GM04504 (cell line): ENCODE measurements at regions not wholly inside any gene's neighbourhood (a gene's known extent, or its start where the extent isn't known, plus 50 kb on each side); places are given as distances from the start of the nearest gene placed in this dataset.

ENCODE experiments used
- DNase-seq: peaks from one replicate; pipeline ENCODE4 v3.0.0-alpha.2; 2012; ENCODE audit warnings: low read depth

DNA sequence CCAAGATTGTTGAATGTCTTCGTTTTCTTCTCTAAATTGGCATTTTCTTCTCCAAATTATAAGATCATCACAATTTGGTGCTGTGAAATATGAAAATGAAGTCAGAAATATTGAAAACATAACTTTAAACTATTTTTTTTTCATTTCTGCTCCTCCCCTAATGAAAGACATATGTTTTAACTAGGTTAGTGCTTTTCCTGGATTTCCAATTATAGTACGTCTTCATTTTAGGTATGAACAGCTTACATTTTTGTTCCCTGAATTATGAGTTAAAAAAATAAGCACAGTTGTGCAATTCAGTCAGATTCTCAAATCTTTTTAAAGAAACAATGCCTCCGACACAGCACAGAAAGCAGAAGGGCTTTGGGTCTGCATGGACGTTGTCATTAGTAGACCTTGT lies 83.5 kb upstream of the CFAP20DC start:
- peak; percentile 23 for DNase-seq

DNA sequence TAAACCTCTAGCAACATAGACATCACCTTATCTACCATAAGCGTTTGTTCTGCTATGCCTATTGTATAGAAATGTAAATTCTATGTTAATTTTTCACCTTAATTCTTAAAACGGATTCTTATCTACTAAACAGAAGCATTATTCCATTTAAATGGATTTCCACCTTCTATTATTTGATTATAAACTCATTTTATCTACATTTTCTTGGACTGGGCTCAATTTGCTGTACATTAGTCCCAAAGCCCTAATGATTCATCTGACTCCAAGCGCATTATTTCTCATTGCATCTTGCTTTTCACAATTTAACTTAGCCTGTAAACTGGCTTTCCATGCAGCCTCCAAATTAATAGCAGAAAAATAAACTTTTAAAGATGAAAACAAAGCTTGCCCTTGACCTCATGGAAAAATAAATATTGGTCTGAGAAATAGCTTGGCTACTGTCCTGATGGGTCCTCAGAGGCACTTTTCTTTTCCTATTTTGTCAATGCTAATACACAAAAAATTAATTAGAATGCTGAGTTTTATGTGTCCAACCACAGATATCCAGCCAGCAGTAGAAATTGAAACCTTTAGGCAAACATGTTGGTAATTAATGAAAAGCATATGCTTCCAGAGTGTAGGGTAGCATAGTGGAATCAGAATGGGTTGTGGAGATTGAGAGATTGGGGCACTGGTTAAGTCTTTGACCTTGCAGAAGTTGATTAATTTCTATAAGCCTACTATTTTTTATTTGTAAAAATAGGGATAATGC lies 81.4 kb upstream of the CFAP20DC start:
- peak; percentile 12 for DNase-seq

DNA sequence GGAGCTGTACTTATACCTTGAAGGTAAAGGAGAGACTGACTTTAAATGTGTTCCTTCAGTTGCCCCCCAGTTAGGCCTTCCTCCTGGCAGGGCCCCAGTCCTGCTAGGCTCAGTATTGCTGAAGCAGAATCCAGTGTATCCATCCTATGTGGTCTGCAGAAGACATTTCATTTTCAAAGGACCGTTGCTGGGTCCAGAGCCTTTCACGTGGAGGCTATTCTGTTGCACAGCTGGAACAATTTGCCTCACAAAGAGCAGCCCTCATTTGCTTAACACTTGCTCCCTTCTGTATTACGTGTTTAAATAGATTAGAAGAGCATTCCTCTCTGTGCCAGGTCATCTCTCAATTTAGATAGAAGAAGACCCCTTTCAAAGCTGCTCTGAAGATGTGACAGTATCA lies 78.9 kb upstream of the CFAP20DC start:
- DNase-seq = no peak

DNA sequence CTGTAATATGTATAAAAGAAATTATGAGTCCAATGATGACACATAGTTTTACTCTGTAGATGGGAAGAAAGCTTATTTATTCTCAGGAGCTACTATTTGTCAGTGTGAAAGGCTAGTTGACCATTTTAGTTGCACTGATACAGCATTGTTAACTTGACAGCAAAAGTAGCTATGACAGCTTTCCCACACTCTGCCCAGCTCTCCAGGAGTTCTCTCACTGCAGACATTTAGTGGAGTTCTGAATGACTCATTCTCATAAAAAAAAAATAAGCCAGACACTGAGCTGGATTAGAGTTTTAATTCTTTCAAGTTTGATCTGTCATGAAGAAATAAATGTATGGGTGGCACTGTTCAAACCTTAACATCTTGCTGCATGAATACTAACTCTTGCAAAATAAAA lies 77.2 kb upstream of the CFAP20DC start:
- DNase-seq = peak; percentile 84

DNA sequence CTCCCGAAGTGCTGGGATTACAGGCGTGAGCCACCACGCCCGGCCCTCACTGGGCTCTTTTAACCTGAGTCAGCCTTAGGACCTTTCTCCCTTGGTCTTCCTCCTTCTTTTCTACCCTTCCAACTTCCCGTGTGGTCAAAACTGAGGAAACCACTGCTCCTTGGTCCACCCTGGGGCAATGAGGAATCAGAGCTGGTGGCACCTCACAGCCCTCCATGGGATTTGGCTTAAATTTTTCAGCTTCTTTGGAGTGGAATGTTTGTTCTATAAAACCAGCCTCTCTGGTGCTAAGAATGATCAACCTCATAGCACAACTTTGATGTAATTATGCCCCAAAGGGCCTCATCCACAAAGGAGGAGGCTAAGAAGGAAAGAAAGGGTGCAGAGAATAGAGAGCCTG lies 76.6 kb upstream of the CFAP20DC start:
- no peak for DNase-seq

DNA sequence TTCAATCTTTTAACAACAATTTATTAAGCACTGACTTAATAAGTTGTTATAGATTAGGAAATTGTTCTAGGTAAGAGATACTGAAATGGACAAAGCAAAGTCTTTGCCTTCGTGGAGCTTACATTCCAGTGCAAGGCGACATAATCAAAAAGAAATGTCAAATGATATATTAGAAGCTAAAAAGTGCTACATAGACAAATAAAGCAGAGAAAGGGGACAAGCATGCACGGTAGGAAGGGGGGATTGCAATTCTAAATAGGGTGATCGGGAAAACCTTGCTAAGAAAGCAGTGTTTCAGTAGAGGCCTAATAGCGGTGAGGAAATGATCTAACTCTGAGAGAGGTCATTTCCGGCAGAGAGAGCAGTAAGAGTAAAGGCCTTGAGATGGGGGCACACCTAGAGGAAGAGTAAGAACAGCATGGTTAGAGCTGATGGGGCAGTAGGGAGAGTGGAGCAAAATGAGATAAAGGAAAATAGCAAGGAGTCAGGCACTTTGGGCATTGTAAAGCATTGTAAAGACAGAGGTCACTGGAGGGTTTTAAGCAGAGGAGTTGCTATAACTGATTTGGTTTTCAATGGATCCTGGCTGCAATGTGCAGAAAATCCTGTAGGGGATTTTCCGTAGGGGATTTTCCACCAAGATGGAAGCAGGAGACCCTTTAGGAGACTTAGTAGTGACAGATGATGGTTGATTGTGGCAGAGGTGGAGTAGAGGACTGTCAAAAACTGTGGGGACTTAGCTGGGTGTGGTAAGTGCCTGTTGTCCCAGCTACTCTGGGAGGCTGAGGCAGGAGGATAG lies 71.7 kb upstream of the CFAP20DC start:
- no peak for DNase-seq

DNA sequence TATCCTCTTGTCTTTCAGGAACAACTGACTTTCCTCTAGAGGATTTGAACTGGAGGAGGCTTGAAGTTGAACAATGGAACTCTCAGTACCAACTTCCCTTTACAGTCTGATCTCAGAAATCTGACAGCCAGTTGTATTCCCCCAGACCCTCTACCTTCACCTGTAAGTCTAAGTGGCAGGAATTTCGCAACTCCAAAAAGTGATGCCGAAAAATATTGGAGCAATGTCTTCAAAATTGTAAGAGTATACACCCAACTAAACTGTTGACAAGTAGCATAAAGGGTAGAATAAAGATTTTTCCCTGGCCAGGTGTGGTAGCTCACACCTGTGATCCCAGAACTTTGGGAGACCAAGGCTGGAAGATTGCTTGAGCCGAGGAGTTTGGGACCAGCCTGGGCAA lies 69.1 kb upstream of the CFAP20DC start:
- DNase-seq = no peak

DNA sequence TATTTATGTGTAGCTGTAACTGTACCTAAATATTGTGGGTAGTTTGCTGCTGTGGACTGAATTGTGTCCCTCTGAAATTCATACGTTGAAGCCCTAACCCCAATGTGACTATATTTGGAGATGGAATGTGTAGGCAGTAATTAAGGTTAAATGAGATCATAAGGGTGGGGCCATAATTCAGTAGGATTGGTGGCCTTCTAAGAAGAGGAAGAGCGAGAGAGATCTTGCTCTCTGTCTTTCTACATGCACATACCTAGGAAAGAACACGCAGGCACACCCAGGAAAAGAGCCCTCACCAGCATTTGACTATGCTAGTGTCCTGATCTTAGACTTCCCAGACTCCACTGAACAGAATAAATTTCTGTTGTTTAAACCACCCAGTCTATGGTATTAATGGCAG lies 67.6 kb upstream of the CFAP20DC start:
- no peak for DNase-seq

DNA sequence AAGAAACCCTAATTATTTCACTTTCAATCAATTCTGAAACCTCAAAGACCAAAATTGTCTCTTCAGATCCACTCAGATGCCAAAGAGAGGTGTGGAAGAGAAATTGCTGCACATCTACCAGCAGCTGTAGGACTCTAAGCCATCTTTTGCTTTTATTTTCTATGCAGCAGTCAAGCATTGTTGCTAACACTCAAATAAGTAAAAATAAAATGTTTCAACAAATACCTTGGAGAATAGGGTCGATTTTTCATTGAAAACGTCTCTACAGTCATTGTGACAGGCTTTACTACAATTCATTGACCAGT lies 66.4 kb upstream of the CFAP20DC start:
- no peak for DNase-seq

DNA sequence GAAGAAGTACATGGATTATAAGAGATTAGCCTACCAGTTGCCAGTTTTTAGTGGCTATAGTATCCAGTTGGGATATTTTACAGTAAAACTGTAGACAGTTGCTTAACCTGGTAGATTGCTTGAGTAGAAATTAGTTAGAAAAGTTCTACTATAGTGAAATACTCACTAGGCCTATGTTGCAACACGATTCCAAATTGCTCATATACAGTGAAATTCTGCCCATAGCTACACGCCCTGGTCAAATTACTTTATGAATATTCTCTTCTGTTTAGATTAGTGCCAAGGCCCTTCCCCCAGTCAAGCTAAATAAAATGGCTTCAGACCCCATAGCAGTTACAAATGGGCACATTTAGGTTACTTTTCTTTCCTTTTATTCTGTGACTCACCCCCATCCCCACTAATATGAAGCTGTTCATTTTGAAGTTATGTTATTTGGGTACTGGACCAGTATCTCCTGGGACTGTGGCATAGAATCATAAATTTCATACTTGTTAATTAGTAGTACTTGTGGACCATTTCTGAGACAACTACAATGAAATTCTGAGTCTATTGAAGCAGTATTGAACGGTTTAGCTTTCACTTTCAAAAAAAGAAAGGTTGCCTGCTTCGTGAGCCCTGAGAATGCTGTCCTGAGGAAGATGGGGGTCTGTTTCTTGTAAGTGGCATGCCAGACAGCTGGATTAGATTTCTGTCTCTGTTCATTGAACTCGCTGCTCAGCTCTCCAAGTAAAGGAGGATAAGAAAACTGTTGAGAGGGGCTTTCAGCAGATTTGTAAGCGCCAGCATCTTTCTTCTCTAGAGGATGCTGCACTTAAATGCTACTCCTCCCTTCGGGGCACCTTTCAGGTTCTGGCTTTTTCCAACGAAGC lies 65.8 kb upstream of the CFAP20DC start:
- no peak for DNase-seq

DNA sequence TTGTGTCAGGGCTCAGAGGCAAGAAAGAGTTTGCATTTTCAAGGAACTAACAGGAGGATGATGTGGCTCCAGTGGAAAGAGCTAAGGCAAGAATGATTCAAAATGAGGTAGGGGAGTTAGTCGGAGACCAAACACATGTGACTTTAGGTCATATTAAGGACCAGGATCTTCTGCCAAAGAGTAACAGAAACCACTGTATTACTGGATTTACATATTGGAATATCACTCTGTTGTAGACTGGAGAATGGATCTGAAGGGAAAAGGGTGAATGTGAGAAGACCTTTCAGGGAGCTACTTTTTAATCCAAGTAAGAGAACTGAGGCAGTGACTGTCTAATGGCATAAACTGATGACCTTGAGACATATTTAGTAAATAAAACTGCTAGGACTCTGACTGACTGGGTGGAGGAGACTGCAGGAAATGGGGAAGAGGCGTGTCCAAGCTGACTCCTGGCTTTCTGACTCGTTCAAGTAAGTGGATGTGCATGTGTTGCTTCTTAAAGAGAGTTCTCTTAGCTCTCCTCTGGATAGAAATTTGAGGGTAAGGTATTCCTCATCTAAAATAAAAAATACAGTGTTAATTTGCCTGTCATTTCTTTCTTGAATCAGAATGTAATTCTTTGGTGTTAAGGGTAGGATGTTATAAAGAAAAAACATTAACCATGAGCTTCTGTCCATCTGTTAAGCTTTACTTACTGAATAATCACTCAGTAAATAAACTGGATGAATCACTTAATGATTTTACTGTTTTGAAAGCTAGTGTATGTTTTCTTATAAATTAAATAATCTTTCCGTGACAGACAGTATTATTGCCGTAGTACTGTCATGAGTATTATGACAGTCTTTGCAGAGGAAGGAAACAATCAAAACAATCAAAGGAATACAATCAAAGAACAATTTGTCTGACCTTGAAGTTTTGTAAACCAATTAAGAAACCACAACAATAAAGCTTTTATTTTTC lies 58.3 kb upstream of the CFAP20DC start:
- DNase-seq = no peak

DNA sequence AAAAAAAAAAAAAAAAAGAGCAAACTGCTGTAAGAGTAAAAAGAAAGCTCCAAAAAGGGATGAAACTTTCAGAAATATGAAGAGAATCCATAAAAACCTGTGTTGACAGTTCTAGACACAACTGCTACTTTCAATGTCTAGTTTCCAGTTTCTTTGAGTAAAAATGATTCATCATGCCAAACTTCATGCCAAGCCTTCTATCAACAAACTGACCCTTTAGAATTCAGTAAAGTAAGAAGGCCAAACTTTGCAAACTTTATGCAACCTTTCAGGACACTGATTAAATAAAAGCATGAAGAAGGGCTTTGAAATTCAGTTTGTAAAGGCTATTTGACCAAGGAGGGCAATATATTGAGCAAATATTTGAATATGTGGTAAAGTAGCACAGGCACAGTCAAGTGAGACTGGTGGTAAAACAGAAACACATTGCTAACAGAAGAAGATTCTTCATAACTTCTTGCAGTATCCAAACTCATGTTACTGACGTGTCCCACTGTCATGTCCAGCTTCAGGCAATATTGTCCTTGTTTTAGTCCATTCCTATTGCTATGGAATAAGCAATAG lies 56.3 kb upstream of the CFAP20DC start:
- no peak for DNase-seq

DNA sequence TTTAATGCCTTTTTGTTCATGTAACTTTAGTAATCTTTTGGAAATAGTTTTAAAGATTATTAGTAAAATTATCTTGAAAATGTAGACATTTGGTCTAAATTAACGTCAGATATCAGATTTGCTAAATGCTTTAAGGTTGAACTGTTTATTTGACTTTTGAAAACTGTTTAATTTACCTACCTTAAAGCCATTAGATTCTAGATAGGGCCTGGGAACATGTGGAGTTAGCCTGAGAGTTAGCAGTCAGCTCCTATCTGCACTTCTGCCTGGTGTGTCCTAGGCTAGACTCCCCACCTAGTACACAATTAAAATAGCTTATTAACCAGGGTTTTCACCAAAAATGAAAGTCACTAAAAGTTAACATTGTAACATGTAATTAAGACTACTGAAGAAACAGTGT lies 53.7 kb upstream of the CFAP20DC start:
- DNase-seq = no peak

DNA sequence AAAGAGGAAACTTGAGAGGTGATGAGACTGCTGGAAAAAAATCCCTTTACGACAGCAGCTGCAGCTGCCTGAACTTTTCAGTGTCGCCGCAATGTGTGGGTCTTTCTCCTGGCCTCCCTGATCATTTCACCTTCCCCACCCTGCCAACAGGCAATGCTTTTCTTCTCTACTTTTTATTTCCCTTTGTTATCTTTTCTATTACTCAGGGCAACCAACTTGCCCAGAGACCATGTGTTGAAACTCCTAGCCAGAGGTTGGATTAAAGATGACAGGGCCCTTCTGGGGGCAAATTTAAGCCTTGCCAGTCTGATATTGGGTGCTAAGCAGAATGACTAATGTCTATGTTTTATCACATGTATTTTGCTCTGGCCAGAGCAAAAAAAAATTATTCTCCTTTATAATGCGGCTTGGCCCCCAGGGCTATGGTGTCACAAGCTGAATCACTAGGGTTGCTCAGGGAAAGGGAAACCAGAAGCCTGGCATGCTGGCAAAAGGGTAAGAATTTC lies 51.5 kb upstream of the CFAP20DC start:
- DNase-seq = no peak
